ENCODE measurements at regions not wholly inside any gene's neighbourhood (a gene's known extent, or its start where the extent isn't known, plus 50 kb on each side); places are given as distances from the start of the nearest gene placed in this dataset.

DNA sequence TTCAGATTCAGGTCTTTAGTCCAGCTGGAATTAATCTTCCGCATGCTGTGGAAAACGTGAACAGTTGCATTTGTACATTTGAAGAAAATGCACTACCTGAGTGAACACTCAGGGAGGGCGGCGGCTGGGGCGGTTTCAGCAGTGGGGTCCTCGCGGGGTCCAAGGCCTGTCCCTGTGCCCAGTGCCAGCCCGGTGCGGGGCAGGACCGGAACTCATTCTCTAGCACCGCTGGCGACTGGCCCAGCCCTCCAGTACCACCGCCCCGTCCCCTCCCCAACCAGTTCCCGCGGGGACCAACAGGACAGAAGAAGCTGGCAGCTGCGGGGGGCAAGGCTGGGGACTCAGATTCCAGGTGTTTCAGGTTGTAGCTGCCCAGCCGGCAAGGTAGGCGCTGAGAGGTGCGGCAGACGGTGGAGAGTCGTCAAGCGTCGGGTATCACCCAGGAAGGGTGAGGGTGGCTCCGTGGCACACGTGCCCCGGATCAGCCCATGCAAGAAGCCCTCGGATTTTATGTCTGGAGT lies 72.2 kb upstream of the ARNT2 start:
- TF ChIP-seq RFX5 (IDR thresholded peaks at IDR 0.05; ENCODE audit: low read depth, low read length) (no peak), MAFK (IDR thresholded peaks at IDR 0.05; ENCODE audit: low read depth, low read length) (no peak), FOS (IDR thresholded peaks at IDR 0.05; ENCODE audit: low read depth, low read length) (no peak), NFE2L2 (IDR thresholded peaks at IDR 0.05; ENCODE audit: low read depth, low read length) (no peak)
- TF ChIP-seq, protein P1, sequence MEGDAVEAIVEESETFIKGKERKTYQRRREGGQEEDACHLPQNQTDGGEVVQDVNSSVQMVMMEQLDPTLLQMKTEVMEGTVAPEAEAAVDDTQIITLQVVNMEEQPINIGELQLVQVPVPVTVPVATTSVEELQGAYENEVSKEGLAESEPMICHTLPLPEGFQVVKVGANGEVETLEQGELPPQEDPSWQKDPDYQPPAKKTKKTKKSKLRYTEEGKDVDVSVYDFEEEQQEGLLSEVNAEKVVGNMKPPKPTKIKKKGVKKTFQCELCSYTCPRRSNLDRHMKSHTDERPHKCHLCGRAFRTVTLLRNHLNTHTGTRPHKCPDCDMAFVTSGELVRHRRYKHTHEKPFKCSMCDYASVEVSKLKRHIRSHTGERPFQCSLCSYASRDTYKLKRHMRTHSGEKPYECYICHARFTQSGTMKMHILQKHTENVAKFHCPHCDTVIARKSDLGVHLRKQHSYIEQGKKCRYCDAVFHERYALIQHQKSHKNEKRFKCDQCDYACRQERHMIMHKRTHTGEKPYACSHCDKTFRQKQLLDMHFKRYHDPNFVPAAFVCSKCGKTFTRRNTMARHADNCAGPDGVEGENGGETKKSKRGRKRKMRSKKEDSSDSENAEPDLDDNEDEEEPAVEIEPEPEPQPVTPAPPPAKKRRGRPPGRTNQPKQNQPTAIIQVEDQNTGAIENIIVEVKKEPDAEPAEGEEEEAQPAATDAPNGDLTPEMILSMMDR (conservative IDR thresholded peaks at IDR 0.05; ENCODE audit: low read depth, low read length): no peak
